Neural crest cell (in vitro differentiated cells): ENCODE measurements at regions not wholly inside any gene's neighbourhood (a gene's known extent, or its start where the extent isn't known, plus 50 kb on each side); places are given as distances from the start of the nearest gene placed in this dataset.

Source experiments
- DNase-seq: peaks from one replicate; pipeline ENCODE4 v3.0.0; 2021; ENCODE audit warnings: low read depth, mixed read lengths, low spot score
- H3K27ac Mint-ChIP-seq: one replicate; pipeline ENCODE4 v1.8.0; 2021; ENCODE audit warnings: mild to moderate bottlenecking, mixed read lengths; ENCODE audit not compliant: unreplicated experiment
- H3K27me3 Mint-ChIP-seq: 2 replicates; pipeline ENCODE4 v1.8.0; 2021; ENCODE audit warnings: low read depth, mild to moderate bottlenecking, mixed read lengths
- H3K36me3 Mint-ChIP-seq: 2 replicates; pipeline ENCODE4 v1.8.0; 2021; ENCODE audit warnings: low read depth, mild to moderate bottlenecking, mixed read lengths
- H3K4me1 Mint-ChIP-seq: 2 replicates; pipeline ENCODE4 v1.8.0; 2021; ENCODE audit warnings: mixed read lengths
- H3K4me3 Mint-ChIP-seq: one replicate; pipeline ENCODE4 v1.8.0; 2021; ENCODE audit warnings: mild to moderate bottlenecking, mixed read lengths
- H3K9me3 Mint-ChIP-seq: 2 replicates; pipeline ENCODE4 v1.8.0; 2021; ENCODE audit warnings: mixed read lengths
- TF ChIP-seq, protein P1 (sequence below): fragments of 200-600 bp; sonication (generic); conservative IDR thresholded peaks from 2 replicates; pipeline ENCODE4 v1.5.0; 2021; ENCODE audit warnings: antibody characterized with exemption, mild to moderate bottlenecking

DNA sequence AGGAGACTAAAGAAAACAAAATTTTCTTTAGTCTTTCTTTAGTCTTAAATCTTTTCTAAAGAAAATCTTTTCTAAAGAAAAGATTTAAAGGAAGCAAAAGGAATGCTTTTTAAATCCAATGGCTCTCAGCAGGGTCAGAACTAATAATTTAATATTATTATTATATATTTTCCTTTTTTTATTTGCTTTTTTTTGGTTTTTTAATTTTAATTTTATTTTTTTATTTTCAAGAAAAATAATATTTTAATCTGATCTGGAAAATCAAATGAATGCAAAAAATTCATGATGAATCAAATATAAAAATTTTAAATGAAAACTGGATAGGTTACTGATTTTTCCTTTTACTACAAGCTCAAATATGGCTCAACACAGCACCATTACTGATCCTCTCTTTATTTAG is 70.7 kb upstream of the HECW1 start:
- no peaks in the 10 kb centered on the region for H3K4me1 Mint-ChIP-seq
- H3K36me3 Mint-ChIP-seq: peaks cover under 1% of the 10 kb centered on the region
- H3K27me3 Mint-ChIP-seq: no peaks in the 10 kb centered on the region
- no peak for DNase-seq
- TF ChIP-seq, protein P1, sequence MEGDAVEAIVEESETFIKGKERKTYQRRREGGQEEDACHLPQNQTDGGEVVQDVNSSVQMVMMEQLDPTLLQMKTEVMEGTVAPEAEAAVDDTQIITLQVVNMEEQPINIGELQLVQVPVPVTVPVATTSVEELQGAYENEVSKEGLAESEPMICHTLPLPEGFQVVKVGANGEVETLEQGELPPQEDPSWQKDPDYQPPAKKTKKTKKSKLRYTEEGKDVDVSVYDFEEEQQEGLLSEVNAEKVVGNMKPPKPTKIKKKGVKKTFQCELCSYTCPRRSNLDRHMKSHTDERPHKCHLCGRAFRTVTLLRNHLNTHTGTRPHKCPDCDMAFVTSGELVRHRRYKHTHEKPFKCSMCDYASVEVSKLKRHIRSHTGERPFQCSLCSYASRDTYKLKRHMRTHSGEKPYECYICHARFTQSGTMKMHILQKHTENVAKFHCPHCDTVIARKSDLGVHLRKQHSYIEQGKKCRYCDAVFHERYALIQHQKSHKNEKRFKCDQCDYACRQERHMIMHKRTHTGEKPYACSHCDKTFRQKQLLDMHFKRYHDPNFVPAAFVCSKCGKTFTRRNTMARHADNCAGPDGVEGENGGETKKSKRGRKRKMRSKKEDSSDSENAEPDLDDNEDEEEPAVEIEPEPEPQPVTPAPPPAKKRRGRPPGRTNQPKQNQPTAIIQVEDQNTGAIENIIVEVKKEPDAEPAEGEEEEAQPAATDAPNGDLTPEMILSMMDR: no peak
- H3K4me3 Mint-ChIP-seq: no peak overlapping the region
- no peak overlapping the region for H3K27ac Mint-ChIP-seq
- no peaks in the 10 kb centered on the region for H3K9me3 Mint-ChIP-seq

DNA sequence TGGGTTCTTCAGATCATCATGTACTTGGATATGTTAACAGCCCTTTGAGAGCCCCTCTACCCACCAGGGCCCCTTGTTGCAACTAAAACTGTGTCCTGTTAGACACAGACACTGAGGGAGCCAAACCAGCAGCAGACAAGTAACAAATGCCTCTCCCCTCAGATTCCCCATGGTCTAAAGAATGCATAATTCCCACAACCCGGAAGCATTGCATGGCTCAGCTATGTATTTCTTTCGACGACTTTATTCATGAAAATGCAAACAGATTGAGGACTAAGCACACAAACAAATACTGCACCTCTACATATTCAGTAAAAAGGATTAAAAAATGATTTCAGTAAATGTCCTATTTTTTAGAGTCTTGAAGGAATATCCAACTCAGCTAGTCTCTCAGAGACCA is 70.1 kb upstream of the HECW1 start:
- no peak overlapping the region for H3K27ac Mint-ChIP-seq
- no peaks in the 10 kb centered on the region for H3K36me3 Mint-ChIP-seq
- no peak overlapping the region for H3K4me3 Mint-ChIP-seq
- DNase-seq: no peak
- TF ChIP-seq, protein P1: no peak
- no peaks in the 10 kb centered on the region for H3K4me1 Mint-ChIP-seq
- no peaks in the 10 kb centered on the region for H3K27me3 Mint-ChIP-seq
- no peaks in the 10 kb centered on the region for H3K9me3 Mint-ChIP-seq

DNA sequence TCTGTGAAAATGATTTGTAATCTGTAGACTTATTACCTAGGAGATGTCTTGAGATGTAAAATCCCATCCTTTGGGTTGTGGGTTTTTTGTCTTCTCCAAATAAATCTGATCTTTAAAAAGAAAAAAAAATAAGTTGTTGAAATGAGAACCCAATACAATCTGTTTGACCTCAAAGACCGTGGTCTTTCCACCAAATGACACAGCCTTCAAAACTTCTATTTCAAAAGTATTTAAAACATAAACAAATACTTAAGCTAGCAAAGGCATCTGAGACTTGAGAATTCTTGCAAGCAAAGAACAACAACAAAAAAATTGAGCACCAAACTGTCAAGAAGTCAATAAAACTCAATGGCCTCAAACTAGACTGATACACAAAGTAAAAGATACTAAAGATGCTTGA is 67.9 kb upstream of the HECW1 start:
- DNase-seq: no peak
- Mint-ChIP-seq H3K4me3 (no peak overlapping the region), H3K4me1 (no peaks in the 10 kb centered on the region), H3K27me3 (no peaks in the 10 kb centered on the region), H3K36me3 (peaks cover 6% of the 10 kb centered on the region), H3K9me3 (peaks cover 8% of the 10 kb centered on the region), H3K27ac (no peak overlapping the region)
- TF ChIP-seq, protein P1: no peak

DNA sequence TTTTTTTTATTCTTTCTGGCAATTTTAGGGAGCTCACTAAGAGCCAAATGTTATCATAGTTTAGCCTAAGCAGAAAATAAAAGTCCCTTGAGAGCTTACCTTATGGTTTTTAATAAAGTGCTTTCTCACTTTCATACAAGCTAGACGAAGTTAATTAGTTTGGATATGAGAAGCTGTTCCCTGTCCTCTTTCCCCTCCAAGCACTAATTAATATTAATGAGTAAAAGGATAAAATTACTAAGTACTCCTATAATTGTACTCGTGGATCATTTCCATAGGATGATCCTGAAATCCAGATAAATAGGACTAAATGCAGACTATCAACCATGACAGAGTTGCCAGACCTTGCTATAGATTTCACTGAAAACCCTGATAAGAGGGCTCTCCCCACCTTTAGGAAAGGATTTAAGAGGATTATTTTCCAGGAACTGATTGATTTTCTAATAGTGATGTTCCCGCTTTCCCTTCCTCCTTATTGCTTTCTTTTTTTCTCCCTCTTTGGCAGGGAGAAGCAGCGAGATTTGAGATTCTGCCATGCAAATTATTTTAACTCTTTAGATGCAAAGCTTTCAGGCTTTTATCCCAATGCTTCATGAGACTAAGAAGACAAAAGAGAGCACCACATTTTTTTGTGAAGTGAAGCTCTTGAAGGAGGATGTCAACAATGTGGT is 58.3 kb upstream of the HECW1 start:
- peaks cover 17% of the 10 kb centered on the region for H3K36me3 Mint-ChIP-seq
- H3K4me3 Mint-ChIP-seq: no peak overlapping the region
- TF ChIP-seq, protein P1: no peak
- peaks cover 13% of the 10 kb centered on the region for H3K9me3 Mint-ChIP-seq
- H3K27ac Mint-ChIP-seq: no peak overlapping the region
- DNase-seq: no peak
- peaks cover 4% of the 10 kb centered on the region for H3K27me3 Mint-ChIP-seq
- H3K4me1 Mint-ChIP-seq: peaks cover 7% of the 10 kb centered on the region

DNA sequence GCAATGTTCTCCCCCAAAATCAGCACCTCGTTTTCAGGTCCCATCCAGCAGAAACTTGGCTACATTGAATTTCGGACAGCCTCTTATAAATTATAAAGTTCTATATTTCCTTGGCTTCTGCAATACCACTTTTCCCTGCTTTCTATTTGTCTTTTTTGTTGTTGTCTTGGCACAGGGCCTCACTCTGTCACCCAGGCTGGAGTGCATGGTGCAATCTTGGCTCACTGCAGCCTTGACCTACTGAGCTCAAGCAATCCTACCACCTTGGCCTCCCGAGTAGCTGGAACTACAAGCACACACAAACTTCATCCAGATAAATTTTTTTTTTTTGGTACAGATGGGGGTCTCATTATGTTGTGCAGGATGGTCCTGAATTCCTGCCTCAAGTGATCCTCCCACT is 55.3 kb upstream of the HECW1 start:
- H3K9me3 Mint-ChIP-seq: no peaks in the 10 kb centered on the region
- H3K27ac Mint-ChIP-seq: no peak overlapping the region
- TF ChIP-seq, protein P1: no peak
- H3K27me3 Mint-ChIP-seq: no peaks in the 10 kb centered on the region
- no peak for DNase-seq
- no peak overlapping the region for H3K4me3 Mint-ChIP-seq
- H3K36me3 Mint-ChIP-seq: peaks cover 4% of the 10 kb centered on the region
- H3K4me1 Mint-ChIP-seq: peaks cover 10% of the 10 kb centered on the region
